GM13977 (cell line): ENCODE measurements at regions not wholly inside any gene's neighbourhood (a gene's known extent, or its start where the extent isn't known, plus 50 kb on each side); places are given as distances from the start of the nearest gene placed in this dataset.

Experiments used
- DNase-seq: peaks from one replicate; pipeline ENCODE4 v3.0.0; 2012; ENCODE audit warnings: low spot score
- in situ Hi-C: fragments of 300-500 bp; cut with MboI; formaldehyde crosslinking; loops from one replicate; pipeline ENCODE4 v1.12.0; 2022; ENCODE audit warnings: low sequenced_read_pairs, low pct_unique_long_range_greater_than_20kb, mixed read lengths, inconsistent platforms; ENCODE audit not compliant: unreplicated experiment
- TF ChIP-seq, protein P1 (sequence below): IDR thresholded peaks from 2 replicates; pipeline ENCODE4 v1.5.1; 2012; ENCODE audit warnings: mild to moderate bottlenecking, control low read depth; ENCODE audit not compliant: insufficient read depth; ENCODE audit errors: extremely low read depth, missing control alignments

- TF ChIP-seq, protein P1, sequence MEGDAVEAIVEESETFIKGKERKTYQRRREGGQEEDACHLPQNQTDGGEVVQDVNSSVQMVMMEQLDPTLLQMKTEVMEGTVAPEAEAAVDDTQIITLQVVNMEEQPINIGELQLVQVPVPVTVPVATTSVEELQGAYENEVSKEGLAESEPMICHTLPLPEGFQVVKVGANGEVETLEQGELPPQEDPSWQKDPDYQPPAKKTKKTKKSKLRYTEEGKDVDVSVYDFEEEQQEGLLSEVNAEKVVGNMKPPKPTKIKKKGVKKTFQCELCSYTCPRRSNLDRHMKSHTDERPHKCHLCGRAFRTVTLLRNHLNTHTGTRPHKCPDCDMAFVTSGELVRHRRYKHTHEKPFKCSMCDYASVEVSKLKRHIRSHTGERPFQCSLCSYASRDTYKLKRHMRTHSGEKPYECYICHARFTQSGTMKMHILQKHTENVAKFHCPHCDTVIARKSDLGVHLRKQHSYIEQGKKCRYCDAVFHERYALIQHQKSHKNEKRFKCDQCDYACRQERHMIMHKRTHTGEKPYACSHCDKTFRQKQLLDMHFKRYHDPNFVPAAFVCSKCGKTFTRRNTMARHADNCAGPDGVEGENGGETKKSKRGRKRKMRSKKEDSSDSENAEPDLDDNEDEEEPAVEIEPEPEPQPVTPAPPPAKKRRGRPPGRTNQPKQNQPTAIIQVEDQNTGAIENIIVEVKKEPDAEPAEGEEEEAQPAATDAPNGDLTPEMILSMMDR, result no peak
- no peak for DNase-seq
- in situ Hi-C loops, result no loop called here
Observed at GRCh38 chr16:87042551-87043230, 274.5 kb downstream of the C16orf95 start.

- TF ChIP-seq, protein P1, result no peak
- in situ Hi-C loops, result no loop called here
- DNase-seq, result no peak
Observed at GRCh38 chr16:87043231-87044031, 273.8 kb downstream of the C16orf95 start.

DNA sequence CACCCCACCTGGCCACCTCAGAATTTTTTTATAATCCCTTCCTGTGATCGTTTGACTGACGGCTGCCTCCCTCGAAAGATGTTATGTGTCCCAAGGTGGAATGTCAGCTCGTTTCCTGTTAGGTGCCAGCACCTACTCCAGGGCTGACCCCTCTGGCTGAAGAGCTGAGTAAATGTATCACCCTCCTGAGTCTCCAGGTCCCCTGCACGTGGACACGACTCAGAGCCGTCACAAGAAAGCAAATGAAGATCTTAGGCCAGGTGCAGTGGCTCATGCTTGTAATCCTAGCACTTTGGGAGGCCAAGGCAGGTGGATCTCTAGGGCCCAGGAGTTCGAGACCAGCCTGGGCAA, 273.2 kb downstream of the C16orf95 start:
- no peak for DNase-seq
- in situ Hi-C loops, result no loop called here
- TF ChIP-seq, protein P1, result no peak

GRCh38 chr16:87044829-87045228, 272.4 kb downstream of the C16orf95 start:
- in situ Hi-C loops, result no loop called here
- DNase-seq, result no peak
- TF ChIP-seq, protein P1, result no peak

DNA sequence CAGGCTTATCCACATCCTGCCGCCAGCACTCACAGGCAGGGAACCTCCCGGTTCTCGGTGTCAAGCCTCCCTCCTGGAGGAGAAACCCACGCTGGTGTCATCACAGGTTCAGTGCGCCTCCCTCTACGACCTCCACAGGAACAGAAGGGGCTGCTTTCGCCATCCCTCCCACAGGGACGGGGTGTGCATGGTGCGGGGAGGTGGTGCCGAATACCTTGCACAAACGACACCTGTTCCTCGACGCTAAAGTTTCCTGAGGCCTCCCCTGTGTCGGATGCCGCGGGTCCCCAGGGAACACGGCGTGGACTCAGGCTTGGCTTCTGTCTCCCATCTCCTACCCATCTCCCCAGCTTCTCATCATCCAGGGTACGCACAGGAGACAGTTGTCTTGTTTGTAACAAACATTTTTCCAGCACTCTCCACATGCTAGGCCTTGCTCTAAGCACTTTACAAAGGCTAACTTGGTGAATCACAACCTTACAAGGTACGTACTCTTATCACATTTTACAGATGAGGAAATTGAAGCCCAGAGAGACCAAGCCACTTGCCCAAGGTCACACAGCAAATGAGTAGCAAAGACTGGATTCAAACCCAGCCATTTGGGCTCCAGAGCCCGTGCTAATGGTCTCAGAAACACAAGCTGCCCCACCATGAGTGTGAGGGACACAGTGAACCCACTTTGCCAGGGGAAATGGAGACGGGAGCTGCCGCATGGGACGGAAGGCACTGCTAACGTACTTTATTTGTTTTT, 271.6 kb downstream of the C16orf95 start:
- TF ChIP-seq, protein P1, result no peak
- in situ Hi-C loops, result no loop called here
- no peak for DNase-seq

GRCh38 chr16:87046235-87046634, 271.0 kb downstream of the C16orf95 start:
- in situ Hi-C loops, result no loop called here
- DNase-seq, result no peak
- TF ChIP-seq, protein P1, result no peak
